ENCODE measurements at regions not wholly inside any gene's neighbourhood (a gene's known extent, or its start where the extent isn't known, plus 50 kb on each side); places are given as distances from the start of the nearest gene placed in this dataset.

DNA sequence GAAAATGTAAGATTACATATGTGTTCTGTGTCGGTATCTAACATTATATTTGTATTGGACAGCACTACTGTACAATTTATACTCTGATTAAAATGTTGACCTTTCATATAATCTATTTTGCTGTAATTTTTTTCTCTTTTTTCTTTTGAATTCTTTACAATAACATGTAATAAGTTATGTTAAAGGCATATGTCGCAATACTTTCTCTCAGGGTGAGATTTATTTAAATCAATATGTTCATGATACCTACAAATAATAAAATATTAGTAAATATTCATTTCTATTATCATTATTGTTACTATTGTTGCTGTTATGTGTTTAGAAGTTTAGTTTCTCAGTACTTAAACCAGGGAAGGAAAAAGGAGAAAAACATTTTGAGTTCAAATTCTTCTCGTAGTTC, 807.4 kb downstream of the STIM2 start:
- no peak overlapping the region for H3K4me3 ChIP-seq (ENCODE audit: low read depth, low read length)
- no peak for DNase-seq (ENCODE audit: low read depth)
- TF ChIP-seq, protein P1, sequence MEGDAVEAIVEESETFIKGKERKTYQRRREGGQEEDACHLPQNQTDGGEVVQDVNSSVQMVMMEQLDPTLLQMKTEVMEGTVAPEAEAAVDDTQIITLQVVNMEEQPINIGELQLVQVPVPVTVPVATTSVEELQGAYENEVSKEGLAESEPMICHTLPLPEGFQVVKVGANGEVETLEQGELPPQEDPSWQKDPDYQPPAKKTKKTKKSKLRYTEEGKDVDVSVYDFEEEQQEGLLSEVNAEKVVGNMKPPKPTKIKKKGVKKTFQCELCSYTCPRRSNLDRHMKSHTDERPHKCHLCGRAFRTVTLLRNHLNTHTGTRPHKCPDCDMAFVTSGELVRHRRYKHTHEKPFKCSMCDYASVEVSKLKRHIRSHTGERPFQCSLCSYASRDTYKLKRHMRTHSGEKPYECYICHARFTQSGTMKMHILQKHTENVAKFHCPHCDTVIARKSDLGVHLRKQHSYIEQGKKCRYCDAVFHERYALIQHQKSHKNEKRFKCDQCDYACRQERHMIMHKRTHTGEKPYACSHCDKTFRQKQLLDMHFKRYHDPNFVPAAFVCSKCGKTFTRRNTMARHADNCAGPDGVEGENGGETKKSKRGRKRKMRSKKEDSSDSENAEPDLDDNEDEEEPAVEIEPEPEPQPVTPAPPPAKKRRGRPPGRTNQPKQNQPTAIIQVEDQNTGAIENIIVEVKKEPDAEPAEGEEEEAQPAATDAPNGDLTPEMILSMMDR (IDR thresholded peaks at IDR 0.05; ENCODE audit: insufficient read depth, low read depth, low read length) = no peak

DNA sequence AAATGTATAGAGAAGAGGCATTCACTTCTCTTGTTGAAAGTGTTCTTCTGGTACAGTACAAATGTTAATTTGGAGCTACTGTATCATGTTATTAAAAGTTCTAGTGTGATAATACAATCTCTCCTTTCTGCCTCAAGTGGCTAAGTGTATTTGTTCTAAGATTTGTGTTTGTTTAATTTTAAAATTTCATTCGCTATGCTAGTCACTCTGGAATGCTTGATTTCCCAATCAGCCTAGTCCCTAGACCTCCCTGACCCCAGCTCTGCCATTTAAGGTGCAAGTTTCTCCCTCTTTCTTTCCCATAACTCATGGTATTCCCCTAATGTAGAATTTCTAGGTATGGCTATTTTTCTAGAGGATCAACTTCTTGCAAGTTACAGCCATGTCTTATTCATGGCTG, 817.4 kb downstream of the STIM2 start:
- TF ChIP-seq, protein P1 (IDR thresholded peaks at IDR 0.05; ENCODE audit: insufficient read depth, low read depth, low read length) = no peak
- no peak overlapping the region for H3K4me3 ChIP-seq (ENCODE audit: low read depth, low read length)

DNA sequence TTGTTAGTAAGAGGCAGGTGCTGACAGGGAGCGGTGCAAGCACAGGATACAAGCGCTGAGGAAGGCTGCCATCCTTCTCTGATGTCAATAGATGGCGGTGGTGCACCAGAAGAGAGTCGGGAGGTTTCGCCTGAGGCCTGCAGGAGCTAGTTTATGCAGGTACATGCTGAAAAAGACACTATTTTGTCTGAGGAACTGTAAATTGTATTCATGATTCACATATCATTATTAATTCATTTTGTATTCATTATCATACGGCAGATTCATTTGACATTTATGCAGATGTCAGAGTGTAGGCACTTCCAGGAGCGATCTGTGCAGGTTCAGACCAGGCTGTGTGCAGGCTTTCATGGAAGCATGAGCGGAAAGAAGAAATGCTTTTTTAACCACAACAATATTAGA, 824.0 kb downstream of the STIM2 start:
- H3K4me3 ChIP-seq (ENCODE audit: low read depth, low read length) = no peak overlapping the region
- DNase-seq (ENCODE audit: low read depth) = peak; percentile 40
- TF ChIP-seq, protein P1 (IDR thresholded peaks at IDR 0.05; ENCODE audit: insufficient read depth, low read depth, low read length) = peak; percentile 82

More for the DNA sequence above, 817.4 kb downstream of the STIM2 start:
- no peak for DNase-seq (ENCODE audit: low read depth)

DNA sequence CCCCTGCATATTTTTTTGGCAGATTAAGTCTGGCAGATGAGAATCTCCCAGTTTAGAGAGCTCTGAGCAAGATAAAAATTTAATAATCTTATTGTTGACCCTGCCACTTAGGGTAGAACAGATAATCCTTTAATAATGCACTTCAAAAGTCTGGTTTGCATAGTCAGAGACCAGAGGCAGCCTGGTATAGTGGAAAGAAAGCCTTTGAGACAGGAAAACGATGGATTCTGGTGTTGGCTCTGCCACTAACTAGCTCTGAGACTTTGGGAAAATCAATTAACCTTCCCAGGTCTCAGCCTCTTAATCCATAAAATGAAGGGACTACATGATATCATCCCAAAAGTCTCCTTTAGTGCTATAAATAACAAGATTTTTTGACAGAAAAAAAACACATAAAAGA, 824.5 kb downstream of the STIM2 start:
- DNase-seq (ENCODE audit: low read depth) = no peak
- no peak overlapping the region for H3K4me3 ChIP-seq (ENCODE audit: low read depth, low read length)
- TF ChIP-seq, protein P1 (IDR thresholded peaks at IDR 0.05; ENCODE audit: insufficient read depth, low read depth, low read length) = no peak

DNA sequence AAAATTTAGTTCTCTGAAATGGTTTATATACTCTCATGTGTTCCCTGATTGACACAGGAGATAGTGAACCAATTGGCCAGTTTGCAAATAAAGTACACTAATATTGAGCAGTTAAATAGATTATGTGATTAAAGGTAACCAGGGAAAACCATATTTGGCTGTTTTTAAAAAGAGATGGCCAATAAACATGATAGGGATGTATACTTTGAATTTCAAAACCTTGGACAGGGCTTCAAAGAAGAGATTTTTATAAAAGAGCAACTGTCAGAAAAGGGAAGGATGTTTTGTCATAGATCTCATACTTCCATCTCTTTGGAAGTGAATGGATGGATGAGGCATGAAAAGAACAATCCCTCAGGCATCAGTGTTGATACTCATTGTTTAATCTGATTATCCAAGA, 825.3 kb downstream of the STIM2 start:
- DNase-seq (ENCODE audit: low read depth) = no peak
- H3K4me3 ChIP-seq (ENCODE audit: low read depth, low read length) = no peak overlapping the region
- TF ChIP-seq, protein P1 (IDR thresholded peaks at IDR 0.05; ENCODE audit: insufficient read depth, low read depth, low read length) = no peak

DNA sequence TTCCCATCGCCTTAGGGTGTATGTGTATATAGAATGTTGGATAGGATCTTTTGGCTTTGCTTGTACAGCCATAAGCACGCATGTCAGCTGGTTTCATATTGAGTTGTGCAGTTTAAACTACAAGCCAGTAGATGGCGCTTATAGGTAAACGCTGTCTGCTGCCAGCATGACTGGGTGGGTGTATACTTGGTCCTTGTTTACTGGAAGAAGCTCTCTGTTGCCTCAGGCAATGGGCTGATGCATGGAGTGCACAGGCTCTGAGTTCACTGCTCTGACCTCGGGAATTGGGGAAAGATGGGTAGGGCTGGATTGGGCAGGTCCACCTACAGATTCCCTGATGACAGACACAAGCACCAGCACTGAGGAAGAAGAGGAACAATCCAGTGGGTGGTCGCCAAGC, 831.5 kb downstream of the STIM2 start:
- DNase-seq (ENCODE audit: low read depth) = peak; percentile 35

More for the DNA sequence above, 831.5 kb downstream of the STIM2 start:
- H3K4me3 ChIP-seq (ENCODE audit: low read depth, low read length) = no peak overlapping the region
- TF ChIP-seq, protein P1 (IDR thresholded peaks at IDR 0.05; ENCODE audit: insufficient read depth, low read depth, low read length) = peak; percentile 63
